ENCODE measurements at regions not wholly inside any gene's neighbourhood (a gene's known extent, or its start where the extent isn't known, plus 50 kb on each side); places are given as distances from the start of the nearest gene placed in this dataset.
"Not testable (repeated sequence)": the region's sequence is repeated elsewhere in the genome, so short reads cannot be mapped to it uniquely, and the experiment has no call there.

DNA sequence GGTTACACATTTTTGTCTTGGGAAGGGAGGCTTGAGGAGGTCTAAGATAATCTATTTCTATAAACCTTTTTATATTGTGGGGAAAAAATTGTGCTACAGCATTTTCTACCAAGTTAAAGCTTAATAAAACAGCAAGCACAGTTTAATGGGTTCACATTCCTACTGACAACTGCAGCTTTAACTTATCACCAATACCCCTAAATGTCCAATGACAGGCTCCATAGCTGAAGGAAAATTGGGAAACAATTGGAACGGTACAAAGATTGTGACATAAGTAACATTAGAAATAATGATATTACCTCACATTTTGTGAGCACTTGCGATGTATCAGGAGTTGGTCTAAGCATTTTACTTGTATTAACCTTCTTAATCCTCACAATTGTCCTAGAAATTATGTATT, 79.5 kb upstream of the HAPLN1 start:
- no peak for DNase-seq

DNA sequence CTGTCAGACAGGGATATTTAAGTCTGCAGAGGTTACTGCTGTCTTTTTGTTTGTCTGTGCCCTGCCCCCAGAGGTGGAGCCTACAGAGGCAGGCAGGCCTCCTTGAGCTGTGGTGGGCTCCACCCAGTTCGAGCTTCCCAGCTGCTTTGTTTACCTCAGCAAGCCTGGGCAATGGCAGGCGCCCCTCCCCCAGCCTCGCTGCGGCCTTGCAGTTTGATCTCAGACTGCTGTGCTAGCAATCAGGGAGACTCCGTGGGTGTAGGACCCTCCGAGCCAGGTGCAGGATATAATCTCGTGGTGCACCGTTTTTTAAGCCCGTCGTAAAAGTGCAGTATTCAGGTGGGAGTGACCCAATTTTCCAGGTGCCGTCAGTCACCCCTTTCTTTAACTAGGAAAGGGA, 78.4 kb upstream of the HAPLN1 start:
- not testable (repeated sequence) for DNase-seq

DNA sequence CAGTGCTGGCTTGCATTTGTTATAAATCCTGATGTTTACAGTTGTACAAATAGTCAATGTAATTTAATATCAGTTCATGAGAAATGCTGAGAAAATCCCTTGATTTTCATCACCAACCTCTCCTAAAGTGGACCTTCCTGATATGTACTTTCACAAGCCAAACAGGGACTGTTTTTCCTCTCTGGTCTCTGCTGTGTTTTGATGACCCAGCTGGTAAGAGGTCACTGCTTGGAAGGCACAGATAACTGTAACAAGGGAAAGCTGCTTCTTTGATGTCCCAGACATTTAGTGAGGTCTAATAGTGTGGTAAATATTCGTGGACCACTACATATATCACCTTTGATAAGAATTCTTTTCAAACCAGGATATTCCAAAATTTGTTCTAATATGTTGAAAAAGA, 68.7 kb upstream of the HAPLN1 start:
- DNase-seq, result no peak

DNA sequence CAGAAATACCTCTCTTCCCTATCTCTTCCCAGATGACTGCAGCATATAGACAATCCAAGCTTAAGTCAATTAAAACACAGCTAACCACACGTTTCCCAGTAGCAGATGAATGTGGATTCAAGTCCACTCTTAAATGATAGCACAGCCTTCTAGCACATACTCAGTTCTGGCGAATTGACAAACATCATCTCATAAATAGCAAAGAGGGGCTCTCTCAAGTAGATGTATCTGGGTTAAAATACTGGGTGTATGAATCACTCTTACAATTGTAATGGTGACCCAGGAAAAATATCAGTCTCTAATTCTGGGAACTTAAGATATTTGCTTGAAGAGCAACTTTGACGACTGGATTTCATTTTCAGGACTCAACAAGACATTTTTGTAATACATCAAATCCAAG, 67.0 kb upstream of the HAPLN1 start:
- DNase-seq, result no peak

DNA sequence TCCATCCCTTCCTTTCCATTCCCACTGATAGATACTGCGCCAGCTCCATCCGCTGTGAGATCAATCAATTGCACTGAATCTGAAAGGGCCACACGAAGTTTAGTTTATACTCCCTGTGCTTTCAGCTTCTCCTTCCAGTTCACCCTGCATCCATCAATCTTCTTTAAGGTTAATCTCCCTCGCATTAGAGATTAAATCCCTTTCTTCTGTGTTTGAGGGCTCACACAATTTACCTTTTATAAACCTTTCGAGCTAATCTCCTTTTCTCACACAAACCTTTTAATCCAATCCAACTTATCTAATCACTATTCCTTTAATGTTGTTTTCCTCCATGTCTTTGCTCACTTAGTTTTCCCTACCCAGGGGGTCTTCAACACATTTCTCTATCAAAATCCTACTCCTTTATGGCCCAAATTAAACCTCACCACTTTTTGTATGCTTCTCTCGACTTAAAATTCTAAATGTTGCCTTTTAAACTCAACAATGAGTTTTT, 64.6 kb upstream of the HAPLN1 start:
- DNase-seq, result no peak

DNA sequence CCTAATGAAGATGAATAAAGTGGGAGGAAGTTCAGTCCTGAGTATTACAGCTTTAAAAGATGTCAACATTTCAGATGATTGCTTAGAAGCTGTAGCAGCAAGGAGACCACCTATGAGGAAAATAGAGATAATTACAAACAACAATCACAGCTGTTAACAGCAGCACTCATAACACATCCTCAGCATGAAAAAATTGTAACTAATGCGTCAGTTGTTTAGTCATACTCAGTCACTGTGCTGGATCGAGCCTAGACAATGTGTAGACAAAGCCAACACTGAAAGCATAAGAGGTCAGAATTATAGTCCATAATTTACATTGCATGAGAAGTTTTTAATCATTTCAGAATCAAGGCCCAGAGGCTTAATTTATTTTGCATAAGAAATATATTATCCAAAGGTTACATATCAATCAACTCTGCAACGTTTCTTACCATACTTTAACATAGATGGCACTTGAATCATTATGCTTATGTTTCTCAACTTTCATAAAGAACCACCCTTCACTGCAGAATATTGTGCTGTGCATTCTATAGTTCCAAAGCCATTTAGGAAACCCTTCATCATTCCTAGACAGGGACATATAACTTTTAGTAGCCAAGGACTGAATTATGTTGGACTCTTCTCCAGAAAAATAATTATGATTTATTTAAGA, 60.2 kb upstream of the HAPLN1 start:
- no peak for DNase-seq

DNA sequence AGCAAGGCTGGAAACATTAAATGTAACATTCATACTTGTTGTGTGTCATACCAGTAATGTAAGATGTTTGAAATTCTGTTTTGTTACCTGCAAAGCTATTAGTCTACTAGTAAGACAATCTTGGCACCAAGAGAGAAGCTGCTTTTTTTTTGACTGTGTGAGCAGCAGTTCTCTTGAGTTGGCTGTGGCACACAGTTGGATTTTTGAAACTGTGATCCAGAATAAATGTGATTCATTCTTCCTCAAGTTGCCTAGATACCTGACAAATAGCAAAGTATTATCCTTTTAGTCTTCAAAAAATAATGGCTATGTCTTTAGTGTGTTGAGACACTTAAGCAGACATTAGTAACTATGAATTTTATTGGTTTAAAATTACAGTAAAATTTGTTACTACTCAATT, 57.2 kb upstream of the HAPLN1 start:
- DNase-seq, result no peak

DNA sequence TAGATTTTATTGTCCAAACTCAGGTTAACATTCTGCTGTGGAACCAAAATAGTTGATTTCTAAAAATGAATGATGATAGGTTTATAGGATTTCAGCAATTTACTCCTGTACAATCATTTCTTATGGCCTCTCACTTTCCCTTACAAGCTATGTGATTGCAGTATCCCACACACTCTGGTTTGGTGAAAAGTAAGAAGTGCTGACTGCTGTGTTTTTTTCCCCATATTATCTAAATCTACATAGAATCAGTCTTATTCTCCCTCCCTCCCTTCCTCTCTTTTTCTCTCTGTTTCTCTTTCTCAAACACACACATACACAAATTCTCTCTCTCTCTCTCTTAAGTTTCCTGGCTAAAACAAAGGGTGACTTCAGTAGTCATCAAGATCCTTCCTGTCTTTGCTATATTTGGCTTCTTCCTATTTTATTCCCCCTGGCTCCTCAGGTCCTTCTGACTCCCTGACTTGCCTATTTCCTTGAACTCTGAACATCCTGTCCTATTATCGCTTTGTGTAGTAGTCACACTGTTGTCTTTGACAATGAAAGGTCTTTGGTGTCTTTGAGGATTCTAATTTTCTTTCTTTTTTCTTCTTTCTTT, 55.9 kb upstream of the HAPLN1 start:
- no peak for DNase-seq
